ENCODE measurements at regions not wholly inside any gene's neighbourhood (a gene's known extent, or its start where the extent isn't known, plus 50 kb on each side); places are given as distances from the start of the nearest gene placed in this dataset.

DNA sequence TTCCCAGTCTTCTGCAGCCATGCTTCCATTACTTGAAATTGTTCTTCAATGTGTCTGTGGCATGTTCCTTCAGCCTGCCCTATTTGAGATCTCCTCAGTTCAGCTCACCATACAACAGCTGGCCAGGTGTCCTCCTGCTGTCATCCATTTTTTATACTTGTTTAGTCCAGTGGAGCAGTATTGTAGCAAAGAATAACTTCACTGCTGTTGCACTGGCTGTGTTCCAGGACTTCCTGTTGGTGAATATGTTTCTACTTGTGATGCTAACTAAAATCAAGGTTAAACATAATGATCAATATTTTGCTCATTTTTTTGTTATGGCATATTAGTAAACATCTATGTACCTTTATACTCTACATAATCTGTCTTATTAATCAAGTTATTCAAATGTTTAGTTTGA lies 1394.1 kb downstream of the PCDH9 start:
- DNase-seq (ENCODE audit: extremely low spot score, unreplicated experiment): no peak
- H3K36me3 Mint-ChIP-seq (ENCODE audit: unreplicated experiment): no peaks in the 10 kb centered on the region
- H3K27me3 Mint-ChIP-seq (ENCODE audit: unreplicated experiment): no peaks in the 10 kb centered on the region
- no peak overlapping the region for H3K27ac Mint-ChIP-seq (ENCODE audit: unreplicated experiment)
- H3K9me3 Mint-ChIP-seq (ENCODE audit: unreplicated experiment): no peaks in the 10 kb centered on the region
- no peak overlapping the region for H3K4me3 Mint-ChIP-seq (ENCODE audit: unreplicated experiment)
- TF ChIP-seq, protein P1, sequence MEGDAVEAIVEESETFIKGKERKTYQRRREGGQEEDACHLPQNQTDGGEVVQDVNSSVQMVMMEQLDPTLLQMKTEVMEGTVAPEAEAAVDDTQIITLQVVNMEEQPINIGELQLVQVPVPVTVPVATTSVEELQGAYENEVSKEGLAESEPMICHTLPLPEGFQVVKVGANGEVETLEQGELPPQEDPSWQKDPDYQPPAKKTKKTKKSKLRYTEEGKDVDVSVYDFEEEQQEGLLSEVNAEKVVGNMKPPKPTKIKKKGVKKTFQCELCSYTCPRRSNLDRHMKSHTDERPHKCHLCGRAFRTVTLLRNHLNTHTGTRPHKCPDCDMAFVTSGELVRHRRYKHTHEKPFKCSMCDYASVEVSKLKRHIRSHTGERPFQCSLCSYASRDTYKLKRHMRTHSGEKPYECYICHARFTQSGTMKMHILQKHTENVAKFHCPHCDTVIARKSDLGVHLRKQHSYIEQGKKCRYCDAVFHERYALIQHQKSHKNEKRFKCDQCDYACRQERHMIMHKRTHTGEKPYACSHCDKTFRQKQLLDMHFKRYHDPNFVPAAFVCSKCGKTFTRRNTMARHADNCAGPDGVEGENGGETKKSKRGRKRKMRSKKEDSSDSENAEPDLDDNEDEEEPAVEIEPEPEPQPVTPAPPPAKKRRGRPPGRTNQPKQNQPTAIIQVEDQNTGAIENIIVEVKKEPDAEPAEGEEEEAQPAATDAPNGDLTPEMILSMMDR (IDR thresholded peaks at IDR 0.05): no peak
- H3K4me1 Mint-ChIP-seq (ENCODE audit: unreplicated experiment): peaks cover 6% of the 10 kb centered on the region

DNA sequence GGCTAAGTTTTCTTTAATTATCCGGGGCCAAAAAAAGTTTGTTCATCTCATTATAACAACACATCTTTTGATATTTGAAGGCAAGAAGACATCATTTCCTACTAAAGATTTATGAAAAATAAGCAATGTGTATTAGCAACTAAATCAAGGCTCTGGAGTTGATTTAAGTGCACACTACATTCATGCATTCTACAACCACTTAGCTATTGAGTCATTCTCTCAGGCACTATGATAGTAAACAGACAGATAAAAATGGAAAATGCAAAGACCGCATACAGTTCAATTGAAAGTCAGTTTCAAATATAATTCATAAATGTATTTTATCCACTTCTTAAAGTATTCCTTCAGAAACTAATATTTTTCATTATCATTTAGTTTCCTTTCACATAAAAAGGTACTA lies 1395.2 kb downstream of the PCDH9 start:
- no peaks in the 10 kb centered on the region for H3K9me3 Mint-ChIP-seq (ENCODE audit: unreplicated experiment)
- no peak for DNase-seq (ENCODE audit: extremely low spot score, unreplicated experiment)
- H3K27ac Mint-ChIP-seq (ENCODE audit: unreplicated experiment): no peak overlapping the region
- no peaks in the 10 kb centered on the region for H3K27me3 Mint-ChIP-seq (ENCODE audit: unreplicated experiment)
- H3K4me3 Mint-ChIP-seq (ENCODE audit: unreplicated experiment): no peak overlapping the region
- TF ChIP-seq, protein P1 (IDR thresholded peaks at IDR 0.05): no peak
- peaks cover 2% of the 10 kb centered on the region for H3K4me1 Mint-ChIP-seq (ENCODE audit: unreplicated experiment)
- no peaks in the 10 kb centered on the region for H3K36me3 Mint-ChIP-seq (ENCODE audit: unreplicated experiment)

DNA sequence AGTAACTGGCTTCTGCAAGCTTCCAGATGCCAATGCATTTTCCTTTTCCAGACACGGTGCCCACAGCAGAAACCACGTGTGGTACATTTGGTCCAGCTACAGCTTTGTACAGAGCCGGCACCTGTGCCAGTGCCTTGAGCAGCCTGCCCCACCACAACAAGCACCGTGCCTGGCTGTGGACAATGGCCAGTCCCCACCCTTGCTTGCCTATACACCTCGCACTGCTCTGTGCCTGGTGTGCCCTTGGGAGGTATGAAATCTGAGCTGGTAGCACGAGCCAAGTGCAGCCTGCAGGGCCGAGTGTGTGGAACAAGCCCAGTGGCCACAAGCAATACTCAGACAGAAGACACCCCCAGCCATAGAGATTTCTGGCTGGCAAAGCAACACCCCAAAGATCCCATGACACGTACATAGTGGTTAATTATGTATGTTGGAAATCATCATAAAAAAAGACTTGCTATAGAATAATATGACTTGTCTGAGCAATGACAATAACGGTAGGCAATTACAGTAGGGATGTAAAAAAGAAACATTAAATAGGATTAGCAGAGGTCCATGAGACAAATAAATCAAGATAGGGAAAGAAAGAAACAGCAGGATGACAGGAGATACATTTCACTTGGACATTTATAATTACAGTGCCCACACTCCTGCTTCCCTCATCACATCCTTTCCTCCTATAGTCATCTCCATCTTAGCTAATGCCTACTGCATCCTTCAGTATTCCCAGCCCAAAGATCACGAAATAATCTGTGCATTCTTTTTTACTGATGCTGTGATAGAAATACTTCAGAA lies 1399.5 kb downstream of the PCDH9 start:
- TF ChIP-seq, protein P1 (IDR thresholded peaks at IDR 0.05): no peak
- Mint-ChIP-seq H3K27me3 (ENCODE audit: unreplicated experiment) (no peaks in the 10 kb centered on the region), H3K36me3 (ENCODE audit: unreplicated experiment) (no peaks in the 10 kb centered on the region), H3K4me1 (ENCODE audit: unreplicated experiment) (peaks cover 3% of the 10 kb centered on the region), H3K9me3 (ENCODE audit: unreplicated experiment) (no peaks in the 10 kb centered on the region), H3K4me3 (ENCODE audit: unreplicated experiment) (no peak overlapping the region), H3K27ac (ENCODE audit: unreplicated experiment) (no peak overlapping the region)
- no peak for DNase-seq (ENCODE audit: extremely low spot score, unreplicated experiment)

DNA sequence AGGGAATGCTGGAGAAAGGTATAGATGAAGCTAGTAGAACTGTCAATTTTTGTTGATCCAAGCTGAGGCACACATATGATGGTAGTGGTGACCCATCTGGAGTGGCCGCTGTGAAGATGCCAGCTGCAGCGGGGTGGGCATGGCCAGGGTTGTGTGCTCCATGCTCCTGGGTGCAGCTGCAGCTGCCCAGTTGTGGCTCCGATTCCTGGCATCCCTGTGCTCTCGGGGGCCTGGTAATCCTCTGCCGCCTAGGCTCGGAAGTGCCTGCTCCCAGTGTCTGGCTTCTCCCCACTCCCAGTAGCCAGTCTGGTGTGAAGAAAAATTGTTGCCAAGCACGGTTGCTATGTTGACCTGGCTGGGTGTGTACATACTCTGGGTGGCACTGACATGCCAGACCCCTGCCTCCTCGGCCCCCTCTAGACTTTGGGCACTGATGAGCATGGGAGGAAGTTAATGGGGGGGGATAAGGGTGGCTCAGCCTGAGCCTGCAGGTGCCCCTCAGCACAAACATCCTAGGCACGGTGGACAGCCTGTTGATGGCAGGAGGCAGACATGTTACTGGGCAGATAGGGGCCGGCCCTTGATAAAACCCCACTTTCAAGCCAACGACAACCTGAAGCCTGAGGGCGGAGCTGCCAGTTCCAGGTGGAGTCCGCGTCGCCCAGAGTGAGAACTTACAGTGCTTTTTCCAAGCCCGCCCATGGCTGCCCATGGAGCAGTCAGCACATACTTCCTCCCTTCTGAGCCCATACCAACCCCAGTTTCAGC lies 1400.7 kb downstream of the PCDH9 start:
- Mint-ChIP-seq H3K36me3 (ENCODE audit: unreplicated experiment) (no peaks in the 10 kb centered on the region), H3K27me3 (ENCODE audit: unreplicated experiment) (no peaks in the 10 kb centered on the region), H3K4me3 (ENCODE audit: unreplicated experiment) (no peak overlapping the region), H3K27ac (ENCODE audit: unreplicated experiment) (no peak overlapping the region), H3K9me3 (ENCODE audit: unreplicated experiment) (no peaks in the 10 kb centered on the region), H3K4me1 (ENCODE audit: unreplicated experiment) (peaks cover 1% of the 10 kb centered on the region)
- TF ChIP-seq, protein P1 (IDR thresholded peaks at IDR 0.05): no peak
- no peak for DNase-seq (ENCODE audit: extremely low spot score, unreplicated experiment)

DNA sequence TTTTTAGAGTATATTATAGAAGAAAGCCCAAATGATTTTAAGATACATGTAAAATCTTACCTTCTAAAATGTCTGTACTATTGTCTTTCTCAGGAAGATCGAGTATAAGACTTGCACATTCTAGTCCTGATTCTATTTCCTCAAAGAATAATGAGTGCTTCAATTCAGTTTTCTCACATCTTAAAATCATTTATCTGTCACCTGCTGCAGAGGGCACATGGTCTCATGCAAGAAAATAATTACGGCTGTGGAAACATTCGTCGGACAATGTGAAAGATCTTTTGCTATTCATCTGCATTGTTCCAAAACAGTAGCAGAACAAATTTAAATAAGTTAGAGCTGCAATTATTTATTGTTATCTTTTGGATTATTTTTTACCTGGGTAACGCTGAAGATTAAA lies 1403.5 kb downstream of the PCDH9 start:
- Mint-ChIP-seq H3K9me3 (ENCODE audit: unreplicated experiment) (no peaks in the 10 kb centered on the region), H3K27ac (ENCODE audit: unreplicated experiment) (no peak overlapping the region), H3K27me3 (ENCODE audit: unreplicated experiment) (no peaks in the 10 kb centered on the region), H3K4me1 (ENCODE audit: unreplicated experiment) (peaks cover 1% of the 10 kb centered on the region), H3K36me3 (ENCODE audit: unreplicated experiment) (no peaks in the 10 kb centered on the region), H3K4me3 (ENCODE audit: unreplicated experiment) (no peak overlapping the region)
- TF ChIP-seq, protein P1 (IDR thresholded peaks at IDR 0.05): no peak
- DNase-seq (ENCODE audit: extremely low spot score, unreplicated experiment): no peak
